H1 (cell line): ENCODE measurements at regions not wholly inside any gene's neighbourhood (a gene's known extent, or its start where the extent isn't known, plus 50 kb on each side); places are given as distances from the start of the nearest gene placed in this dataset.
"Not testable (repeated sequence)": the region's sequence is repeated elsewhere in the genome, so short reads cannot be mapped to it uniquely, and the experiment has no call there.

Experiments used
- CTCF ChIA-PET: fragments of 300-600 bp; sonication (Branson Sonifier 250); formaldehyde crosslinking; loops from one replicate; lab custom pipeline; 2021; ENCODE audit not compliant: partially characterized antibody; lab: Charles Lee
- POLR2A ChIA-PET: fragments of 300-600 bp; sonication (Branson Sonifier 250); formaldehyde crosslinking; loops from one replicate; lab custom pipeline; 2021; ENCODE audit warnings: inconsistent platforms; ENCODE audit not compliant: partially characterized antibody; lab: Charles Lee
- DNase-seq, 2 experiments: peaks; one replicate each; pipeline versions ENCODE4 v3.0.0 to v3.0.0-alpha.2; 2010 to 2022; ENCODE audit warnings: low spot score in 2 of 2, low read depth in 1 of 2, mixed read lengths in 1 of 2
- FAIRE-seq: peaks from 2 replicates; lab custom pipeline; 2011; peaks lifted over from hg19 to GRCh38; lab: Jason Lieb, UNC
- H2AFZ ChIP-seq: 2 replicates; pipeline ENCODE4 v1.8.1; 2012; ENCODE audit warnings: low read length, inconsistent platforms
- H2AK5ac ChIP-seq: 2 replicates; pipeline ENCODE4 v1.6.1; 2013; ENCODE audit warnings: low read depth, low read length
- H2BK120ac ChIP-seq: replicated peaks from 2 replicates; pipeline ENCODE3; 2013; ENCODE audit warnings: low read depth, low read length, inconsistent platforms
- H2BK12ac ChIP-seq: 2 replicates; pipeline ENCODE4 v1.6.1; 2013; ENCODE audit warnings: low read depth, low read length
- H2BK15ac ChIP-seq: 2 replicates; pipeline ENCODE4 v1.6.1; 2013; ENCODE audit warnings: low read length
- H2BK20ac ChIP-seq: 2 replicates; pipeline ENCODE4 v1.6.1; 2013; ENCODE audit warnings: low read length
- H2BK5ac ChIP-seq: 2 replicates; pipeline ENCODE4 v1.6.1; 2013; ENCODE audit warnings: low read depth, low read length
- H3K14ac ChIP-seq: 2 replicates; pipeline ENCODE4 v1.6.1; 2013; ENCODE audit warnings: inconsistent platforms; ENCODE audit not compliant: insufficient read length
- H3K18ac ChIP-seq: 2 replicates; pipeline ENCODE4 v1.6.1; 2013; ENCODE audit warnings: low read length; ENCODE audit errors: extremely low read depth
- H3K23ac ChIP-seq: 2 replicates; pipeline ENCODE4 v1.6.1; 2013; ENCODE audit warnings: inconsistent platforms; ENCODE audit not compliant: insufficient read length
- H3K23me2 ChIP-seq: 2 replicates; pipeline ENCODE4 v1.6.1; 2013; ENCODE audit warnings: low read depth, low read length
- H3K27ac ChIP-seq: 2 replicates; pipeline ENCODE4 v1.6.1; 2011; ENCODE audit warnings: low read depth, low read length, inconsistent platforms
- H3K27me3 ChIP-seq, 4 experiments: replicated peaks in 1 of 4; 1 replicate in 1 of 4; 2 replicates in 3 of 4; pipeline versions ENCODE4 v1.6.1 to v1.8.1; 2011 to 2013; ENCODE audit warnings: low read length in 3 of 4, mild to moderate bottlenecking in 3 of 4, inconsistent platforms in 2 of 4, mixed read lengths in 2 of 4, moderate library complexity in 1 of 4; ENCODE audit not compliant: control insufficient read depth in 3 of 4, insufficient read depth in 3 of 4; ENCODE audit errors: extremely low read depth in 1 of 4
- H3K36me3 ChIP-seq, 4 experiments: 2 replicates each; pipeline versions ENCODE4 v1.6.1 to v1.8.1; 2011 to 2013; ENCODE audit warnings: mild to moderate bottlenecking in 4 of 4, low read length in 3 of 4, moderate library complexity in 2 of 4, control low read depth in 1 of 4, inconsistent platforms in 1 of 4; ENCODE audit not compliant: insufficient read depth in 4 of 4, control insufficient read depth in 2 of 4
- H3K4ac ChIP-seq: replicated peaks from 2 replicates; pipeline ENCODE3; 2013; ENCODE audit warnings: low read length, low read depth, mixed read lengths, inconsistent platforms; ENCODE audit not compliant: insufficient read length
- H3K4me1 ChIP-seq, 4 experiments: replicated peaks in 1 of 4; 1 replicate in 1 of 4; 2 replicates in 3 of 4; pipeline versions ENCODE4 v1.6.1 to v1.8.1; 2011 to 2013; ENCODE audit warnings: low read length in 3 of 4, inconsistent platforms in 2 of 4, mixed read lengths in 1 of 4; ENCODE audit not compliant: insufficient read depth in 4 of 4, control insufficient read depth in 3 of 4
- H3K4me2 ChIP-seq, 2 experiments: 2 replicates each; pipeline versions ENCODE4 v1.6.1 to v1.8.1; 2011 to 2013; ENCODE audit warnings: low read depth in 2 of 2, low read length in 2 of 2, control low read depth in 1 of 2, inconsistent platforms in 1 of 2, mild to moderate bottlenecking in 1 of 2; ENCODE audit not compliant: insufficient read depth in 1 of 2
- H3K4me3 ChIP-seq, 4 experiments: fragments of 200-600, 300-600 bp in 1 of 4; sonication (generic), shearing (Covaris generic), sonication (Bioruptor Twin) in 1 of 4; 2 replicates each; pipeline versions ENCODE4 v1.5.1 to v1.8.1; 2011 to 2016; ENCODE audit warnings: low read length in 4 of 4, low read depth in 3 of 4, control low read depth in 2 of 4, inconsistent platforms in 2 of 4, mild to moderate bottlenecking in 2 of 4, mixed read lengths in 1 of 4, moderate library complexity in 1 of 4; ENCODE audit not compliant: insufficient read depth in 2 of 4; ENCODE audit errors: extremely low read depth in 1 of 4
- H3K56ac ChIP-seq: replicated peaks from 2 replicates; pipeline ENCODE3; 2013; ENCODE audit warnings: low read depth, mild to moderate bottlenecking, mixed read lengths, low read length, inconsistent platforms; ENCODE audit not compliant: insufficient read length
- H3K79me1 ChIP-seq: 2 replicates; pipeline ENCODE4 v1.6.1; 2013; ENCODE audit warnings: low read depth, low read length, control low read depth
- H3K79me2 ChIP-seq, 2 experiments: 2 replicates each; pipeline versions ENCODE4 v1.6.1 to v1.8.1; 2012 to 2013; ENCODE audit warnings: low read length in 2 of 2, mild to moderate bottlenecking in 2 of 2, inconsistent platforms in 1 of 2; ENCODE audit not compliant: insufficient read depth in 2 of 2, control insufficient read depth in 1 of 2
- H3K9ac ChIP-seq, 4 experiments: replicated peaks in 1 of 4; 1 replicate in 1 of 4; 2 replicates in 3 of 4; pipeline versions ENCODE4 v1.6.1 to v1.8.1; 2011 to 2013; ENCODE audit warnings: low read depth in 3 of 4, low read length in 3 of 4, control low read depth in 2 of 4, mild to moderate bottlenecking in 2 of 4, moderate library complexity in 2 of 4, inconsistent platforms in 1 of 4; ENCODE audit errors: extremely low read depth in 1 of 4
- H3K9me3 ChIP-seq, 2 experiments: 2 replicates each; pipeline versions ENCODE4 v1.6.1 to v1.8.1; 2012 to 2013; ENCODE audit warnings: mild to moderate bottlenecking in 2 of 2, moderate library complexity in 2 of 2, control low read depth in 1 of 2, inconsistent platforms in 1 of 2, low read depth in 1 of 2, low read length in 1 of 2, mixed read lengths in 1 of 2; ENCODE audit not compliant: insufficient read depth in 2 of 2
- H4K20me1 ChIP-seq, 2 experiments: replicated peaks in 1 of 2; 2 replicates each; pipeline versions ENCODE3 to v1.8.1; 2011 to 2013; ENCODE audit warnings: inconsistent platforms in 2 of 2, low read length in 2 of 2, mild to moderate bottlenecking in 1 of 2; ENCODE audit not compliant: insufficient read depth in 2 of 2, control insufficient read depth in 1 of 2
- H4K5ac ChIP-seq: 2 replicates; pipeline ENCODE4 v1.6.1; 2013; ENCODE audit warnings: low read length, low read depth, mixed read lengths, inconsistent platforms; ENCODE audit not compliant: insufficient read length
- H4K8ac ChIP-seq: 2 replicates; pipeline ENCODE4 v1.8.0; 2013; ENCODE audit warnings: mild to moderate bottlenecking, moderate library complexity, low read length, inconsistent platforms; ENCODE audit not compliant: insufficient read depth; ENCODE audit errors: extremely low read depth
- H4K91ac ChIP-seq: replicated peaks from 2 replicates; pipeline ENCODE3; 2013; ENCODE audit warnings: low read length, mixed read lengths, inconsistent platforms; ENCODE audit not compliant: insufficient read length
- WGBS, 2 experiments: shearing (Covaris generic) in 1 of 2; methylation state at CpG; one replicate each; pipeline versions ENCODE4 v1.1.6 to v1.1.7; 2013 to 2015; ENCODE audit warnings: low lambda C conversion rate in 2 of 2, mixed read lengths in 2 of 2, inconsistent platforms in 1 of 2, low coverage in 1 of 2, missing lambda C conversion rate in 1 of 2; ENCODE audit not compliant: insufficient replicate concordance in 2 of 2, insufficient coverage in 1 of 2, insufficient read length in 1 of 2; ENCODE audit errors: extremely low coverage in 1 of 2, missing lambda C conversion rate in 1 of 2; 5-methylcytosine and 5-hydroxymethylcytosine counted together

- H3K4me2 ChIP-seq, H4K91ac ChIP-seq, H4K5ac ChIP-seq, H3K4ac ChIP-seq, H2BK5ac ChIP-seq, H3K79me2 ChIP-seq, H2AK5ac ChIP-seq, H2BK20ac ChIP-seq, H3K4me1 ChIP-seq, POLR2A ChIA-PET, H2BK15ac ChIP-seq, H3K56ac ChIP-seq, H3K23me2 ChIP-seq, H3K27me3 ChIP-seq, DNase-seq, H2BK12ac ChIP-seq, H3K9ac ChIP-seq, H2BK120ac ChIP-seq, H3K18ac ChIP-seq, FAIRE-seq, H3K14ac ChIP-seq, H3K4me3 ChIP-seq, H3K36me3 ChIP-seq, H3K27ac ChIP-seq, H3K79me1 ChIP-seq, H3K9me3 ChIP-seq, H4K20me1 ChIP-seq, H4K8ac ChIP-seq, H3K23ac ChIP-seq, H2AFZ ChIP-seq: not testable (repeated sequence)
- CTCF ChIA-PET: interaction anchor here (0.6 kb wide), 1 partner anchor 135 kb away, joined by 3 read pairs; no protein-coding TSS in a partner anchor
- WGBS, 2 experiments: 90% methylated on average over 1 of the region's 1 CpG; no CpG with 5 or more reads in 1 of the 2 experiments
Observed at GRCh38 chr14:37891500-37891899, 296.1 kb downstream of the TTC6 start.
